GM12865 (cell line): ENCODE measurements at regions not wholly inside any gene's neighbourhood (a gene's known extent, or its start where the extent isn't known, plus 50 kb on each side); places are given as distances from the start of the nearest gene placed in this dataset.

ENCODE experiments used
- DNase-seq: peaks from one replicate; pipeline ENCODE4 v3.0.0; 2010; ENCODE audit warnings: low read depth
- H3K4me3 ChIP-seq: 2 replicates; pipeline ENCODE4 v1.5.1; 2011; ENCODE audit warnings: mild to moderate bottlenecking, low read depth, low read length, control low read depth
- CTCF ChIP-seq: IDR thresholded peaks from 2 replicates; pipeline ENCODE4 v1.5.1; 2011; ENCODE audit warnings: low read length, control low read depth, low read depth, inconsistent platforms; ENCODE audit not compliant: insufficient read depth; ENCODE audit errors: missing control alignments

- peak; percentile 12 for DNase-seq
- H3K4me3 ChIP-seq, result no peak overlapping the region
- no peak for TF ChIP-seq CTCF
These were observed 140.4 kb downstream of the TEX29 start for GRCh38 chr13:111460548-111461444.

GRCh38 chr13:111461445-111462149 is 141.2 kb downstream of the TEX29 start:
- no peak for DNase-seq
- TF ChIP-seq CTCF, result no peak
- H3K4me3 ChIP-seq, result no peak overlapping the region

GRCh38 chr13:111462221-111462764 is 141.9 kb downstream of the TEX29 start:
- no peak for DNase-seq

GRCh38 chr13:111462944-111463343 is 142.5 kb downstream of the TEX29 start:
- no peak for DNase-seq
- TF ChIP-seq CTCF, result no peak
- no peak overlapping the region for H3K4me3 ChIP-seq

More at GRCh38 chr13:111462221-111462764, 141.9 kb downstream of the TEX29 start:
- H3K4me3 ChIP-seq, result no peak overlapping the region
- no peak for TF ChIP-seq CTCF

GRCh38 chr13:111467111-111467890 is 146.9 kb downstream of the TEX29 start:
- DNase-seq, result no peak
- H3K4me3 ChIP-seq, result no peak overlapping the region
- no peak for TF ChIP-seq CTCF

GRCh38 chr13:111468037-111468959 is 147.9 kb downstream of the TEX29 start:
- TF ChIP-seq CTCF, result no peak
- H3K4me3 ChIP-seq, result no peak overlapping the region
- DNase-seq, result no peak
